T-helper 1 cell treated with Interleukin-12 subunit alpha and Interleukin-12 subunit beta and Interleukin-4 antibody, amounts not matched to agents 30 ng/mL and 1 ng/mL, for 36 hours (primary cell): ENCODE measurements at regions not wholly inside any gene's neighbourhood (a gene's known extent, or its start where the extent isn't known, plus 50 kb on each side); places are given as distances from the start of the nearest gene placed in this dataset.
"Not testable (repeated sequence)": the region's sequence is repeated elsewhere in the genome, so short reads cannot be mapped to it uniquely, and the experiment has no call there.

Source experiments
- intact Hi-C: fragments of 100-400 bp; cut with micrococcal nuclease; formaldehyde crosslinking; loops from one replicate; pipeline ENCODE4 v1.15.1; 2024

DNA sequence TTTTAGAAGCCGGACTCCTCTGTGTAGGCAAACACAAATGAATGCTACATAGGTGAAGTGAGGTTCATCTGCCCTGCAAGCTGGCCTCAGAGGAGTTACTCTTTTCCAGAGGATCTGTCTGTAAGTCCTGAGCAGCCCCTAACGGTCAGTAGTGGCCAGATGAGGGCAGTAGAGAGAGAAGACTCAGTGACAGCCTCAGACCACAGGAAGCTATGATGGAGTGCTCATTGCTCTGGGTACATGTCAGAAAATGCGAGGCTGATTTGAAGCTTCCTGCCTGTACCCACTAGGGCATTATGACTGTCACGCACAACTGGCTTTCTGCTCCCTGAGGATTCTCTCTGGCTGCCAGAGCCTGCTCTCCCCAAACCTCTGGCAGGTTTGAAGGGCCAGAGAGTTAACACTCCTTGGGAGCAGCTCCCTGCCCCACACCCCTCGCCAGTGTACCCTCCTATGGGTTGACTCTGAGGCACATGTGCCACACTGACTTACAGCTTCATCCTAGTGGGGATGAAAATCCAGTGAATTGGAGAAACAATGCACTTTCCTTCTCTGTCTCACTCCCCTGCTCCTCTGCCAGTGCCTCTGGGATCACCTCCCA lies 141.5 kb downstream of the GABRG2 start:
- intact Hi-C loops = loop anchor here (5.0 kb wide), 1 partner anchor 1138 kb away; no protein-coding TSS in a partner anchor

GRCh38 chr5:162214551-162214950 lies 147.0 kb downstream of the GABRG2 start:
- intact Hi-C loops = no loop called here

- intact Hi-C loops = no loop called here
These were observed 149.5 kb downstream of the GABRG2 start for GRCh38 chr5:162217037-162217436.

DNA sequence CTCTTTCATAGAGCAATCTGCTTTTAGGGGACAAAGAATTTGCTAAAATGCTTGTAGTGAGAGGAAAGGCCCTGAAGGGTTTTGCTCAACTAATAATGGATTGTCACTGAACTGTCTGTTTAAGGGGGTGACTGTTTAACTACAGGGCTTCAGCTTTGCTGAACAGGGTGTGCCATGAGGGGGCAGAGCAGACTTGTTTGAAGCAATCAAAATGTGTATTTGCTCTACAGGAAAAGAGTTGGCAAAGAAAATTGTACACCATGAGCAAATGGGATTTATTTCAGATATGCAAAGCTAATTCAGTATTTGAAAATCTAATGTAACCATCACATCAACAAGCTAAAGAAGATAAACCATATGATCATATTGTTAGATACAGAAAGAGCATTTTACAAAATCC lies 154.3 kb downstream of the GABRG2 start:
- intact Hi-C loops = no loop called here

DNA sequence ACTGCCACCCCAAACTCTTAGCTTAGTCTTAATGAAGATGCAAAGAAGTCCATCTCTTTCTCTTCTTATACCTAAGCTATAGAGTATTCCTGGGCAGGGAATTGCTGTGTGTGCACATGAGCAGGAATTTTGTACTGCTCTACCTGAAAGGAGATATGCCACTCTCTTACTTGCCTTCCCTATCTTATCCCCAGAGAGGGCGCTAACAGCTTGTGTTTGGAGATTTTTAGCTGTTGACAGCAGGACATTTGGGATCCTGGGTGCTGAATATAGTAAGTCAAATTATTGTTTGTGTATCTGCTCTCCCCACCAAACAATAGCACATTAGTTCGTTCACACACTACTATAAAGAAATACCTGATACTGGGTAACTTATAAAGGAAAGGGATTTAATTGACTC lies 159.5 kb downstream of the GABRG2 start:
- intact Hi-C loops = no loop called here

DNA sequence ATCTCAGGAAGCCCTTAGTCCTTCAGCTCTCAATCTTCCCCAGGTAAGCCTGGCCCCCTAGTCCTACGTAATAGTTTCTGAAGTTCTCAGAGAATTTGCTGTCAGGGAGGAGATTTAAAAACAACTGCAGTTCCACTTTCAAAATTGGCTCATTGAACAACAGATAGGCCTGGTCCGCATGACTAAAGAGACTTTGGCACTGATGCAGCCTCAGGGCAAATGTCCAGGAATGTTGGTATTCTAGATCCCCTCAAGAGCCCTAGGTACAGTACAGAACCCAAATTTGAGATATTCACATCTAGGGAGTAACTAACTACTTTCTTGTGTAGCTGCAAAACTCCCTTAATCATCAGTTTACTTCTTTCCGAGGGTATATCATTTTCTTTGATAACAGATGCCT lies 162.8 kb downstream of the GABRG2 start:
- intact Hi-C loops = no loop called here

DNA sequence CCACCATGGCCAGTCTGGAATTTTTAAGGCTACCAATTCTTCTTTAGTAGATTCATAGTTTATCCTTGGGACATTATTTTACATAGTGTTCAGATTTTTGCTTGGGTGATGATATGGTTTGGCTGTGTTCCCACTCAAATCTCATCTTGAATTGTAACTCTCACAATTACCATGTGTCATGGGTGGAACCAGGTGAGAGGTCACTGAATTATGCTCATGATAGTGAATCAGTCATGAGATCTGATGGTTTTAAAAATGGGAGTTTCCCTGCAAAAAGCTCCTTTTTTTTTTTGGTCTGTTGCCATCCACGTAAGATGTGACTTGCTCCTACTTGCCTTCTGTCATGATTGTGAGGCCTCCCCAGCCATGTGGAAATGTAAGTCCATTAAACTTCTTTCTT lies 163.9 kb downstream of the GABRG2 start:
- intact Hi-C loops = no loop called here

DNA sequence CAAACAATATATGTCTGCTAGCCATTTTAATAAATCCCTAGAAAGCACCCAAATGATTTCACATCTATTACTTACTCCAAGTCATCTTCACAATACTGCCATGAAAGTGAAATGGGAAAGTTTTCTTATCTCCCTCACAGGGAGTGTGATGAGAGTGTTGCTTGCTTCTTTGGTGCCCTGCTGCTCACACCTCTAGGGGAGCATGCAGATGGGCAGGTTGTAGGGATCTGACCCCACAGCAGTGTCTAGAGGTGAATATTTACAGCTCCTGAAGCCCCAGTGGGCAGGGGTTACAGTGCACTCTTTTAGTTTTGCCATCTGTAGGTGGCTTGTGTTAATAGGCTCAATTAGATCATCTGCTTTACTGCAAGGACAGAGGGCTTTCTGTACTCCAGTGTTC lies 173.2 kb downstream of the GABRG2 start:
- intact Hi-C loops = no loop called here

DNA sequence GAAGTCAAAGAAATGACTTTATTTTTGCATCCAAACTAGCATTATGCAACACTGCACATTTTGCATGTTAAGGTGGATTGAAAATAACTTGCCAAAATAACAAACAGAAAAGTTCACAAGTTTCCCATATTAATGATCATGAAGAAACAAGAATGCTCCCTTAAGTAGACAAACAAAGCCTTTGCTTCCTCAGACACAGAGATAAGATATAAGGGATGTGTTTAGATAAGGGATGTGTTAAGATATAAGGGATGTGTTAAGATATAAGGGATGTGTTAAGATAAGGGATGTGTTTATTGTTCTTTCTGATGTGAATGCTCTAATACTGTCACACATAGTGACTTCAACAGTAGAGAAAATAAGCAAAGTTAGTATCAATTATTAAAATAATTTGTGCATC lies 174.8 kb downstream of the GABRG2 start:
- intact Hi-C loops = no loop called here

GRCh38 chr5:162243651-162244050 lies 176.1 kb downstream of the GABRG2 start:
- intact Hi-C loops = no loop called here

DNA sequence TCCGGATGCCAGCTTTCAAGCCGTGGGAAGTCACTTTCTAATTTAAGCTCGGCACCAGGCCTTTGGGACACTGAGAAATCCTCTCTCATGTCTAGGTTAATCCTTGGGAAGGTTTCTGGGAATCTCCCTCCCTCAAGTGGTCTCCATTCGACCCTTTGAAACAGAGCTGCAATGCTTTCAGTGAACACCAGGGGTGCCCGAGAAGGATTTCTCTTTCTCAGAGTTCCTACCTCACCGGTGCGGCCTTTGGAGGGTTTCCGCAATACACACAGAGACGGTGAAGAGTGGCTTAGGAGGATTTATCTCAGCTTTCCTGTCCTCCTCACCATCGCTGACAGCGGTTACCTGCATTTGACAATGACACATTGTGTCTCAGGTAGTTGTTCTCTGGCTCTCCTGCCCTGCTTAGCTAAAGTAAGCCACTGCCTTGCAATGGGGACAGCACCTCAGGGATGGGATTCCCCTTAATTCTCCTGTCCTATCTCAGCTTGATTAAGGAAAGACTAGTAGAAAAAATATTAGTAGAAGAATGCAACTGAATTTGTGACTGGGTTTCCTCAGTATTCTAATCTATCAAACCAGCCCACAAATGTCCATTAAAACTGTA lies 180.6 kb downstream of the GABRG2 start:
- intact Hi-C loops = no loop called here

DNA sequence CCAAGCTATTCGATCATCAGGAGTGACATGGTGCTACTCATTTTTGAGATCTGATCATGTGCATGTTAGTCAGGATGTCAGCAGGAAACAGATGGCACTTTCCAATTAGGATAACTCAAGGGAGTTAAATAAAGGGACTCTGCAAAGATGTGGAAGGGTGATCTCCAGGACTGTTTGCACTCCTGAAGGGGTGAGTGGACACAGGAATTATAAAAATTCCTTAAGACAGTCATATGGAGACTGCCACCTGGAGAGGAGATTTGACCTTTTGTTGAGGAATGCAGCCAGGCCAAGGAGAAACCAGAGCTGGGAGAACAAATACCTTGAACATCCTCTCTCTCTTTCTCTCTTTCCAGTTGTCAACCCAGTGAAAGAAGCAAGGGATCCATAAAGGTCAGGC lies 189.1 kb downstream of the GABRG2 start:
- intact Hi-C loops = no loop called here

- intact Hi-C loops = no loop called here
These were observed 201.3 kb downstream of the GABRG2 start for GRCh38 chr5:162268694-162269481.

GRCh38 chr5:162272417-162272816 lies 204.8 kb downstream of the GABRG2 start:
- intact Hi-C loops = no loop called here

GRCh38 chr5:162274679-162275078 lies 207.1 kb downstream of the GABRG2 start:
- intact Hi-C loops = no loop called here

DNA sequence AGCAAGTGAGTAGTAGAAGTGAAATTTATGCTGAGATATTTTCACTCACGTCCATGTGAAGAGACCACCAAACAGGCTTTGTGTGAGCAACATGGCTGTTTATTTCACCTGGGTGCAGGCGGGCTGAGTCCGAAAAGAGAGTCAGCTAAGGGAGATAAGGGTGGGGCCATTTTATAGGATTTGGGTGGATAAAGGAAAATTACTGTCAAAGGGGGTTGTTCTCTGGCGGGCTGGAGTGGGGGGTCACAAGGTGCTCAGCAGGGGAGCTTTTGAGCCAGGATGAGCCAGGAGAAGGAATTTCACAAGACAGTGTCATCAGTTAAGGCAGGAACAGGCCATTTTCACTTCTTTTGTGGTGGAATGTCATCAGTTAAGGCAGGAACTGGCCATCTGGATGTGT lies 207.8 kb downstream of the GABRG2 start:
- intact Hi-C loops = not testable (repeated sequence)

GRCh38 chr5:162282191-162282590 lies 214.6 kb downstream of the GABRG2 start:
- intact Hi-C loops = no loop called here

DNA sequence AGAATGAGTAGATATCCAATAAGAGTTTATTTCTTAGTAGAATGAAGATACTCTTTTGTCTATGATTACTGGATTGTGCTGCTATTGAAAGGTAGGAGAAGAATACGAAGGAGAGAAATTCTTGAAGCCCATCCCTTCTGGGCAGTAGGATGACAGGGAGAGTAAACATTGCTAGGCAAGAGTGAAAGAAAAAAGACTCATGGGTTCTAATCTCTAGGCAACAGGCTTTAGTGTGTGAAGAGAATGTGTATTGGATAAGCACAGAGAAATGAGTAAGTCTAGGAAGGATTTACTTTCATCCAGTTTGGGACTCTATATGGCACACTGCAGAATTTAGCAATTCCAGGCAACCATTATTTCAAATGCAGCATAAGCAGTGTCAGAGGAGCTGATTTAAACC lies 216.0 kb downstream of the GABRG2 start:
- intact Hi-C loops = no loop called here

- intact Hi-C loops = no loop called here
These were observed 221.2 kb downstream of the GABRG2 start for GRCh38 chr5:162288647-162289296.

GRCh38 chr5:162289489-162289888 lies 221.9 kb downstream of the GABRG2 start:
- intact Hi-C loops = no loop called here

DNA sequence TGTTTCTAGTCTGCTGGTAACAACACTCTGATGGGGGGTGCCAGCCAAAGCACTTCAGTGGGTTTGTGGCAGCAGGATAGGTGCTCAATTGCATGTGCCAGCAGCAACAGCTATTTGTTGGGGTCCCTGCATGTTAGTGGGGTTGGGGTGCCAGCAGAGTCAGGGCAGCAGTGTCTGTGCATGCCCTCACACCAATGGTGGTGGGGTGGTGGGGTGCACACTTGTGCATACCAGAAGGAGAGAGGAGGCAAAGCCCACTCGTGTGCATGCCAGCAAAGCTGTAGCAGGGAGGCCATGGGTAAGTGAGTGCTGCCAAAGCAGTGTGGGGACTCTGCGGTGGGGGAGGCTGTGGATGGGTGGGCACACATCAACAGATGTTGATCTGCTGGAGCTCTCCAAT lies 232.2 kb downstream of the GABRG2 start:
- intact Hi-C loops = no loop called here

GRCh38 chr5:162301356-162301755 lies 233.8 kb downstream of the GABRG2 start:
- intact Hi-C loops = no loop called here
